Mammary epithelial cell (primary cell): ENCODE measurements at regions not wholly inside any gene's neighbourhood (a gene's known extent, or its start where the extent isn't known, plus 50 kb on each side); places are given as distances from the start of the nearest gene placed in this dataset.

Experiments used
- EZH2 ChIP-seq: IDR thresholded peaks from 2 replicates; pipeline ENCODE4 v1.6.1; 2012; ENCODE audit warnings: low read length, inconsistent platforms, borderline replicate concordance
- TF ChIP-seq, protein P1 (sequence below), 2 donors: IDR thresholded peaks in 1 of 2; conservative IDR thresholded peaks in 1 of 2; 2 replicates each; pipeline ENCODE4 v1.5.1; 2011 to 2012; ENCODE audit warnings: inconsistent platforms in 2 of 2, low read length in 2 of 2, mild to moderate bottlenecking in 2 of 2, control low read depth in 1 of 2, low read depth in 1 of 2; ENCODE audit not compliant: insufficient read depth in 1 of 2; ENCODE audit errors: extremely low read depth in 1 of 2

DNA sequence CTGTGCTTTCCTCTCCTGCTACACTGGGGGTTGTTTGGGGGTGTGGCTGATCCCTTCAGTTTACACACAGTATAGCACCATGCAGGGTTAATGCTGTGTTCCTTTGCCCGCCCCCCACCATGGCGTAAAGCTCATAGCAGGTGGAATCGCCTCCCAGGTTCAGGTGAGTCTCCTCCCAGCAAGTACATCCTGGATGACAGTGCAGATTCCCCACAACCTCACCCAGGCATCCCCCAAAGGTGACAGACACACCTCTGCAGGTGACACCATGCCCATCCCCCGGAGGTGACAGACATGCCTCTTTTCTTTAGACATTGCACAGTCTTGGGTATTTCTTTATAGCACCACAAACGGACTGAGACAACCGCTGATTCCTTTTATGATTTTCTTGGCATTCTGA lies 343.7 kb downstream of the BRD1 start:
- TF ChIP-seq, protein P1, sequence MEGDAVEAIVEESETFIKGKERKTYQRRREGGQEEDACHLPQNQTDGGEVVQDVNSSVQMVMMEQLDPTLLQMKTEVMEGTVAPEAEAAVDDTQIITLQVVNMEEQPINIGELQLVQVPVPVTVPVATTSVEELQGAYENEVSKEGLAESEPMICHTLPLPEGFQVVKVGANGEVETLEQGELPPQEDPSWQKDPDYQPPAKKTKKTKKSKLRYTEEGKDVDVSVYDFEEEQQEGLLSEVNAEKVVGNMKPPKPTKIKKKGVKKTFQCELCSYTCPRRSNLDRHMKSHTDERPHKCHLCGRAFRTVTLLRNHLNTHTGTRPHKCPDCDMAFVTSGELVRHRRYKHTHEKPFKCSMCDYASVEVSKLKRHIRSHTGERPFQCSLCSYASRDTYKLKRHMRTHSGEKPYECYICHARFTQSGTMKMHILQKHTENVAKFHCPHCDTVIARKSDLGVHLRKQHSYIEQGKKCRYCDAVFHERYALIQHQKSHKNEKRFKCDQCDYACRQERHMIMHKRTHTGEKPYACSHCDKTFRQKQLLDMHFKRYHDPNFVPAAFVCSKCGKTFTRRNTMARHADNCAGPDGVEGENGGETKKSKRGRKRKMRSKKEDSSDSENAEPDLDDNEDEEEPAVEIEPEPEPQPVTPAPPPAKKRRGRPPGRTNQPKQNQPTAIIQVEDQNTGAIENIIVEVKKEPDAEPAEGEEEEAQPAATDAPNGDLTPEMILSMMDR (conservative IDR thresholded peaks at IDR 0.05 in 1 of 2, IDR thresholded peaks at IDR 0.05 in 1 of 2; ENCODE audit: extremely low read depth in 1 of 2, insufficient read depth in 1 of 2, low read depth in 1 of 2, low read length in 2 of 2) = no peak
- no peak for TF ChIP-seq EZH2
